ENCODE measurements at regions not wholly inside any gene's neighbourhood (a gene's known extent, or its start where the extent isn't known, plus 50 kb on each side); places are given as distances from the start of the nearest gene placed in this dataset.

DNA sequence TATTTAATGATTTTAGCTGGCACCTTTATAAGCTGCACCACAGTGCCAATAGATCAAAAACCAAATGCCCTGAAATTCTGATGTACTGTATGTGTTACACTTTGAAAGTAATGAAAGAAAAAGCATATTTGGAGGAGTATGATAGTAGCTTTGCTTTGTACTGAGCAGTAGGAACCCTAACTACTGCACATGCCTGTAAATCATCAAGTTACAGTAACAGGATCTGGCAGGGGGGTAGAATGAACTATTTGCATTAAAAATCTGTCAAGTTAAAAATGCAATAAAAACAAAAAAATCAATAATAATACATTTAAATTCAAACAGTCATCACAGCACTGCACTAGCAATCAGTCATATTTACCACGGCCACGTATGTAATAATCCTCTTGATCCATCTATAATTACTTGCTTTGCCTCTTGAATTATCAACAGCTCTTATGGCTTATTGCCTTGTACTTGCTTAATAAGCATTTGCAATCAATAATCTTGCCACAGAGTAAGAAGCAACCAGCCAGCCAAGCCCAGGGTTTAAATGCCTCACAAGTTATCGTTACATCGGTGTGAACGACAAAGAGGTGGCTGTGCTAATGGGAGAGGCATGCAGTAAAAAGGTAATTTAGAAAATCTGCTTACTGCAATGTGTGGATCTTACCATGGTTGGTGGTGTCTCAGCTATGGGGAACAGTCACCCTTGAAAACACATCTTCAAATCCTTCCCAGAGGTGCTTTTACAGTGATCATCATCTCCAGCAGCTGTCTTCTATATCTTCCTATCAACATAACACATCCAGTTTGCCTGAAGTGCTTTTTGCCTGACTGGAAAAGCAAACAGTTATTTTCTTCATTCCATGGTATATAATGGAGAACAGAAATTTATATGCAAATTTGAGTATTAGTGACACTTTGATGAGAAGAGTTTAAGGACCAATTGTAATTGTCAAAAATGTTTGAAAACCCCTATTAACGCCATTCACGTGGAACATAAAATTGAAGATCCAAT, 1812.1 kb upstream of the ADGRL3 start:
- ChIA-PET CTCF (no interaction called here), POLR2A (no interaction called here)
- no peak overlapping the region for H3K4me3 ChIP-seq (ENCODE audit: low read depth, low read length)
- no peak for DNase-seq (ENCODE audit: low read depth, low spot score)
- TF ChIP-seq, protein P1, sequence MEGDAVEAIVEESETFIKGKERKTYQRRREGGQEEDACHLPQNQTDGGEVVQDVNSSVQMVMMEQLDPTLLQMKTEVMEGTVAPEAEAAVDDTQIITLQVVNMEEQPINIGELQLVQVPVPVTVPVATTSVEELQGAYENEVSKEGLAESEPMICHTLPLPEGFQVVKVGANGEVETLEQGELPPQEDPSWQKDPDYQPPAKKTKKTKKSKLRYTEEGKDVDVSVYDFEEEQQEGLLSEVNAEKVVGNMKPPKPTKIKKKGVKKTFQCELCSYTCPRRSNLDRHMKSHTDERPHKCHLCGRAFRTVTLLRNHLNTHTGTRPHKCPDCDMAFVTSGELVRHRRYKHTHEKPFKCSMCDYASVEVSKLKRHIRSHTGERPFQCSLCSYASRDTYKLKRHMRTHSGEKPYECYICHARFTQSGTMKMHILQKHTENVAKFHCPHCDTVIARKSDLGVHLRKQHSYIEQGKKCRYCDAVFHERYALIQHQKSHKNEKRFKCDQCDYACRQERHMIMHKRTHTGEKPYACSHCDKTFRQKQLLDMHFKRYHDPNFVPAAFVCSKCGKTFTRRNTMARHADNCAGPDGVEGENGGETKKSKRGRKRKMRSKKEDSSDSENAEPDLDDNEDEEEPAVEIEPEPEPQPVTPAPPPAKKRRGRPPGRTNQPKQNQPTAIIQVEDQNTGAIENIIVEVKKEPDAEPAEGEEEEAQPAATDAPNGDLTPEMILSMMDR (IDR thresholded peaks at IDR 0.05; ENCODE audit: insufficient read depth, low read length, missing control alignments): no peak

- H3K4me3 ChIP-seq (ENCODE audit: low read depth, low read length): no peak overlapping the region
- POLR2A ChIA-PET: no interaction called here
- CTCF ChIA-PET: no interaction called here
- DNase-seq (ENCODE audit: low read depth, low spot score): no peak
- TF ChIP-seq, protein P1 (IDR thresholded peaks at IDR 0.05; ENCODE audit: insufficient read depth, low read length, missing control alignments): no peak
Measured at GRCh38 chr4:59393780-59394179, 1806.3 kb upstream of the ADGRL3 start.

DNA sequence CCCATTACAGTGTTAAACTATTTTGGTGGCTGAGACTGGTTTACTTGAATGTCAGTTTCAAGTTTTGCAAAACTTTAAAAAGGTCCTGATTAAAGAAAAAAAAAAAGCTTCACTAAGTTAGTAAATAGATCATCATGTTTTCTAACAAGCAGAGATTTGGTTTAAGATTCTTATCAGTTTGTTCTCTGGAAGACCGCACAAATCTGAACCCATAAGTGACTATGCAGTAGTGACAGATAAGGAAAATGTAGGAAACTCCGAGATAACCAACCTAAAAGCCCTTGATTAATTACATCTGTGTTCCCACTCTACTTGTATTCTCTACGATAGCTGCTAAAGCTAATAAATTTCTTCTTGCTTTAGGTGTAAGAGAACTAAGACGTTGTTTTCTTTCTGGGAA, 1799.8 kb upstream of the ADGRL3 start:
- no peak overlapping the region for H3K4me3 ChIP-seq (ENCODE audit: low read depth, low read length)
- TF ChIP-seq, protein P1 (IDR thresholded peaks at IDR 0.05; ENCODE audit: insufficient read depth, low read length, missing control alignments): no peak
- no peak for DNase-seq (ENCODE audit: low read depth, low spot score)
- CTCF ChIA-PET: no interaction called here
- POLR2A ChIA-PET: no interaction called here

DNA sequence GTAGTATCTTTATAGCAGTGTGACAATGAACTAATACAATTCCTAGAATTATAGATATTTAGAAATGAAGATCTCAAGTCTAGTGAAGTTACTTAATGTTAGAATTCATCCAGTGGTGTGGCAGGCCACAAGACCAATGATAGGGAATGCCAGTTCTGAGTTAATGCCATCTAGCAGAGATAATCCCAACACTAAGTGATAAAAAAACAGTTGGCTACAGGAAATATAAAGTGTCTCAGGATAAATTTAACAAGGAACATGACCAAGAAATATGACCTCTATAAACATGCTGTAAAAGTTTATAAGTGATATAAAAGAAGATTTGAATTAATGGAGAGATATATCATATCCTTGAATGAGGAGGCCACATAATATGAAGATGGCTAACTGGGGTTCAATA, 1790.5 kb upstream of the ADGRL3 start:
- POLR2A ChIA-PET: no interaction called here
- no peak overlapping the region for H3K4me3 ChIP-seq (ENCODE audit: low read depth, low read length)
- DNase-seq (ENCODE audit: low read depth, low spot score): no peak
- TF ChIP-seq, protein P1 (IDR thresholded peaks at IDR 0.05; ENCODE audit: insufficient read depth, low read length, missing control alignments): no peak
- CTCF ChIA-PET: no interaction called here

GRCh38 chr4:59412739-59413138, 1787.4 kb upstream of the ADGRL3 start:
- ChIA-PET POLR2A (no interaction called here), CTCF (no interaction called here)
- TF ChIP-seq, protein P1 (IDR thresholded peaks at IDR 0.05; ENCODE audit: insufficient read depth, low read length, missing control alignments): no peak
- H3K4me3 ChIP-seq (ENCODE audit: low read depth, low read length): no peak overlapping the region
- no peak for DNase-seq (ENCODE audit: low read depth, low spot score)

DNA sequence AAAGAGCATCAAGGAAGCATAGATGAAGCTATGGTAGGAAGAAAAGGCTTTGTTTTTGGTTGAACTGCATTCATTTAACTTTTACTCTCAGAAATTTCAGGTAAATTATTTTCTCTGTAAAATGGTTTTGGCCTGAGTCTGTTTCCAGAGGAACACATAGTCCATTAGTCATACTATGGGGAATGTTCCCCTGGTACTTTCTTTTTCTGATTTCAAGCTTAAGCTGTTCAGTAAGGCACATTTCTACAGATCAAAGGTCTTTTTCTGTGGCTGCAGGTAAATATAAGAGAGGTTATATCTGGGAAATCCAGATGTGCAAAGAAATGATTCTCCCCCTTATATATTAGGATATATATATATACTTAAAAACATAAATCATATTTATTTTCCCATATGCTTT, 1744.4 kb upstream of the ADGRL3 start:
- DNase-seq (ENCODE audit: low read depth, low spot score): no peak
- CTCF ChIA-PET: no interaction called here
- POLR2A ChIA-PET: no interaction called here
- TF ChIP-seq, protein P1 (IDR thresholded peaks at IDR 0.05; ENCODE audit: insufficient read depth, low read length, missing control alignments): no peak
- H3K4me3 ChIP-seq (ENCODE audit: low read depth, low read length): no peak overlapping the region
